Endothelial cell of umbilical vein (primary cell): ENCODE measurements at regions not wholly inside any gene's neighbourhood (a gene's known extent, or its start where the extent isn't known, plus 50 kb on each side); places are given as distances from the start of the nearest gene placed in this dataset.

Source experiments
- BruUV-seq: library from RNA; stranded (reverse); fragments of 400-500 nt; replicated peaks from 2 replicates; lab custom pipeline; 2021; lab: Mats Ljungman, UMichigan
- CTCF ChIA-PET: fragments of 300-600, 350-600 bp; sonication (Branson Sonifier 250); formaldehyde crosslinking; loops from one replicate; lab custom pipeline; 2021; ENCODE audit warnings: antibody characterized with exemption, inconsistent platforms; lab: Charles Lee
- POLR2A ChIA-PET: fragments of 300-600, 350-600 bp; sonication (Branson Sonifier 250); formaldehyde crosslinking; loops from one replicate; lab custom pipeline; 2021; ENCODE audit warnings: antibody characterized with exemption, inconsistent platforms; lab: Charles Lee
- DNase-seq: peaks from one replicate; pipeline ENCODE4 v3.0.0-alpha.2; 2011; ENCODE audit warnings: low read depth, low spot score
- FAIRE-seq: peaks from 2 replicates; lab custom pipeline; 2011; peaks lifted over from hg19 to GRCh38; lab: Jason Lieb, UNC
- H2AFZ ChIP-seq: 2 replicates; pipeline ENCODE4 v1.6.0; 2012; ENCODE audit warnings: low read depth, low read length, control low read depth, inconsistent platforms
- H3K27ac ChIP-seq: 2 replicates; pipeline ENCODE4 v1.5.1; 2011; ENCODE audit warnings: low read depth, mild to moderate bottlenecking, control low read depth, low read length, moderate library complexity; ENCODE audit not compliant: insufficient read depth
- H3K27me3 ChIP-seq, 2 experiments: 2 replicates each; pipeline versions ENCODE4 v1.6.0 to v1.6.1; 2011; ENCODE audit warnings: low read length in 2 of 2, mixed read lengths in 1 of 2; ENCODE audit not compliant: control insufficient read depth in 2 of 2, insufficient read depth in 2 of 2
- H3K36me3 ChIP-seq, 2 experiments: 2 replicates in 1 of 2; 3 replicates in 1 of 2; pipeline ENCODE4 v1.5.1; 2011; ENCODE audit warnings: low read length in 2 of 2, mild to moderate bottlenecking in 1 of 2, moderate library complexity in 1 of 2; ENCODE audit not compliant: control insufficient read depth in 2 of 2, insufficient read depth in 2 of 2; ENCODE audit errors: extremely low read depth in 1 of 2
- H3K4me1 ChIP-seq: 3 replicates; pipeline ENCODE4 v1.5.1; 2011; ENCODE audit warnings: mild to moderate bottlenecking, low read length; ENCODE audit not compliant: control insufficient read depth, insufficient read depth; ENCODE audit errors: extremely low read depth
- H3K4me2 ChIP-seq: 2 replicates; pipeline ENCODE4 v1.6.1; 2011; ENCODE audit warnings: low read length, control low read depth, mixed read lengths; ENCODE audit not compliant: insufficient read depth
- H3K4me3 ChIP-seq, 3 experiments: fragments of 200-600 bp in 1 of 3; sonication (generic), shearing (Covaris generic) in 1 of 3; replicated peaks in 1 of 3; 2 replicates each; pipeline ENCODE4 v1.5.1; 2011 to 2016; ENCODE audit warnings: control low read depth in 3 of 3, low read length in 3 of 3, mild to moderate bottlenecking in 2 of 3, inconsistent platforms in 1 of 3, low read depth in 1 of 3, moderate library complexity in 1 of 3; ENCODE audit not compliant: insufficient read depth in 1 of 3
- H3K79me2 ChIP-seq: 2 replicates; pipeline ENCODE4 v1.6.0; 2012; ENCODE audit warnings: low read length, inconsistent platforms; ENCODE audit not compliant: control insufficient read depth, insufficient read depth
- H3K9ac ChIP-seq: replicated peaks from 2 replicates; pipeline ENCODE3; 2011; ENCODE audit warnings: low read length, control low read depth; ENCODE audit not compliant: insufficient read depth; ENCODE audit errors: extremely low read depth
- H3K9me1 ChIP-seq: replicated peaks from 3 replicates; pipeline ENCODE4 v1.6.0; 2011; ENCODE audit warnings: mild to moderate bottlenecking, low read length; ENCODE audit not compliant: control insufficient read depth, insufficient read depth; ENCODE audit errors: extremely low read depth
- H3K9me3 ChIP-seq: replicated peaks from 2 replicates; pipeline ENCODE4 v1.5.1; 2012; ENCODE audit warnings: low read length, inconsistent platforms; ENCODE audit not compliant: control insufficient read depth, insufficient read depth
- H4K20me1 ChIP-seq: replicated peaks from 2 replicates; pipeline ENCODE3; 2011; ENCODE audit warnings: mild to moderate bottlenecking, low read length; ENCODE audit not compliant: control insufficient read depth, insufficient read depth; ENCODE audit errors: extremely low read depth
- EZH2 ChIP-seq: IDR thresholded peaks from 2 replicates; pipeline ENCODE4 v1.6.1; 2012; ENCODE audit warnings: borderline replicate concordance, low read depth, mild to moderate bottlenecking, moderate library complexity, low read length, inconsistent platforms; ENCODE audit not compliant: severe bottlenecking
- FOS ChIP-seq: IDR thresholded peaks from 2 replicates; pipeline ENCODE4 v1.6.1; 2011; ENCODE audit warnings: mild to moderate bottlenecking, low read length, moderate library complexity, borderline replicate concordance; ENCODE audit not compliant: insufficient read depth
- GATA2 ChIP-seq: IDR thresholded peaks from 2 replicates; pipeline ENCODE4 v1.7.0; 2011; ENCODE audit warnings: low read depth, mild to moderate bottlenecking, moderate library complexity, mixed read lengths, low read length; ENCODE audit not compliant: insufficient read length, insufficient read depth
- JUN ChIP-seq: IDR thresholded peaks from 2 replicates; pipeline ENCODE4 v1.6.1; 2011; ENCODE audit warnings: borderline replicate concordance, low read depth; ENCODE audit not compliant: insufficient read length, insufficient read depth
- MAX ChIP-seq: IDR thresholded peaks from 2 replicates; pipeline ENCODE4 v1.6.1; 2011; ENCODE audit not compliant: insufficient read depth, insufficient read length
- MYC ChIP-seq: IDR thresholded peaks from one replicate; pipeline ENCODE4 v1.6.1; 2011; ENCODE audit warnings: mild to moderate bottlenecking, low read depth, low read length
- POLR2A ChIP-seq: IDR thresholded peaks from 2 replicates; pipeline ENCODE4 v1.6.1; 2012; ENCODE audit warnings: low read depth, mild to moderate bottlenecking, control low read depth, low read length
- POLR2AphosphoS5 ChIP-seq: IDR thresholded peaks from 2 replicates; pipeline ENCODE4 v1.6.1; 2012; ENCODE audit warnings: low read depth, mild to moderate bottlenecking, control low read depth, low read length, moderate library complexity; ENCODE audit not compliant: insufficient read depth
- dilution Hi-C: fragments of 300-500 bp; cut with MboI; formaldehyde crosslinking; loops from one replicate; pipeline ENCODE4 v1.15.0; 2019; ENCODE audit warnings: low sequenced_read_pairs; ENCODE audit not compliant: extremely low pct_ligation_motif_present
- intact Hi-C: fragments of 100-400 bp; cut with micrococcal nuclease; formaldehyde crosslinking; loops from one replicate; pipeline ENCODE4 v1.10.0; 2022

GRCh38 chr2:59578349-59578748, 975.1 kb downstream of the BCL11A start:
- FAIRE-seq (no peak), DNase-seq (no peak)
- Histone ChIP-seq H3K79me2 (no peaks in the 10 kb centered on the region), H2AFZ (no peak overlapping the region), H3K36me3 (no peaks in the 10 kb centered on the region), H3K27ac (no peak overlapping the region), H3K27me3 (no peaks in the 10 kb centered on the region), H3K4me3 (no peak overlapping the region), H3K9me1 (no peaks in the 10 kb centered on the region), H3K4me2 (no peak overlapping the region), H3K9ac (no peak overlapping the region), H3K4me1 (no peaks in the 10 kb centered on the region), H3K9me3 (no peaks in the 10 kb centered on the region), H4K20me1 (no peaks in the 10 kb centered on the region)
- BruUV-seq: no TSS peak
- TF ChIP-seq MAX: no peak
- TF ChIP-seq JUN: no peak
- no peak for TF ChIP-seq FOS
- TF ChIP-seq EZH2: no peak
- TF ChIP-seq GATA2: no peak
- no peak for TF ChIP-seq POLR2AphosphoS5
- no peak for TF ChIP-seq POLR2A
- ChIA-PET CTCF (no interaction called here), POLR2A (no interaction called here)
- dilution Hi-C loops: no loop called here
- intact Hi-C loops: no loop called here

- no peaks in the 10 kb centered on the region for H3K9me1 ChIP-seq
- dilution Hi-C loops: no loop called here
- CTCF ChIA-PET: no interaction called here
Observed at GRCh38 chr2:59575191-59575590, 978.3 kb downstream of the BCL11A start.

More at GRCh38 chr2:59575191-59575590, 978.3 kb downstream of the BCL11A start:
- H3K36me3 ChIP-seq: no peaks in the 10 kb centered on the region
- no peaks in the 10 kb centered on the region for H3K27me3 ChIP-seq
- FAIRE-seq: no peak
- H3K4me3 ChIP-seq: no peak overlapping the region
- H3K79me2 ChIP-seq: no peaks in the 10 kb centered on the region
- H2AFZ ChIP-seq: no peak overlapping the region
- intact Hi-C loops: no loop called here
- no peak overlapping the region for H3K9ac ChIP-seq
- BruUV-seq: no TSS peak
- no peak overlapping the region for H3K27ac ChIP-seq
- no peaks in the 10 kb centered on the region for H4K20me1 ChIP-seq
- POLR2A ChIA-PET: no interaction called here
- no peak for DNase-seq
- no peaks in the 10 kb centered on the region for H3K4me1 ChIP-seq
- H3K4me2 ChIP-seq: no peak overlapping the region
- H3K9me3 ChIP-seq: no peaks in the 10 kb centered on the region
- TF ChIP-seq POLR2A (no peak), MYC (no peak), JUN (no peak), EZH2 (no peak), MAX (no peak)
